ENCODE measurements at regions not wholly inside any gene's neighbourhood (a gene's known extent, or its start where the extent isn't known, plus 50 kb on each side); places are given as distances from the start of the nearest gene placed in this dataset.

- CTCF ChIA-PET (ENCODE audit: low intra/inter-chr PET ratio, low total read pairs) = no interaction called here
- POLR2A ChIA-PET = no interaction called here
- TF ChIP-seq NFIC (IDR thresholded peaks at IDR 0.05; ENCODE audit: low read length) = no peak
- peak; percentile 52; the same call in 1 of the 2 replicates for TF ChIP-seq MAFF (IDR thresholded peaks at IDR 0.05; ENCODE audit: low read depth, low read length)
- TF ChIP-seq MAFK (conservative IDR thresholded peaks at IDR 0.05 in 1 of 2, IDR thresholded peaks at IDR 0.05 in 1 of 2; ENCODE audit: low read length in 2 of 2) = peak; percentile 49 to 69; a peak in 3 of 4 replicates
- Histone ChIP-seq H4K20me1 (ENCODE audit: insufficient read depth, low read length) (no peaks in the 10 kb centered on the region), H3K9me3 (ENCODE audit: low read length) (peaks cover 33% of the 10 kb centered on the region), H3K4me3 (replicated peaks in 1 of 3; ENCODE audit: insufficient read depth in 1 of 3, low read depth in 2 of 3, low read length in 3 of 3) (no peak overlapping the region), H3K9ac (ENCODE audit: insufficient read depth, low read depth, low read length) (no peak overlapping the region), H3K79me2 (ENCODE audit: insufficient read depth, low read length) (no peaks in the 10 kb centered on the region), H2AFZ (ENCODE audit: low read length) (no peak overlapping the region), H3K27ac (ENCODE audit: extremely low read length, insufficient read depth, low read length) (no peak overlapping the region), H3K4me2 (ENCODE audit: low read depth, low read length) (no peak overlapping the region), H3K27me3 (ENCODE audit: control insufficient read depth in 1 of 2, insufficient read depth in 2 of 2, low read length in 2 of 2) (no peaks in the 10 kb centered on the region), H3K4me1 (ENCODE audit: insufficient read depth, low read length) (no peaks in the 10 kb centered on the region), H3K36me3 (replicated peaks in 1 of 2; ENCODE audit: control insufficient read depth in 1 of 2, insufficient read depth in 2 of 2, low read length in 2 of 2) (no peaks in the 10 kb centered on the region)
- no peak for FAIRE-seq
- intact Hi-C loops (cut with micrococcal nuclease; ENCODE audit: unreplicated experiment) (no loop called here), in situ Hi-C loops (cut with HindIII; ENCODE audit: extremely low pct_ligation_motif_present, low pct_unique_long_range_greater_than_20kb) (no loop called here)
- no peak for DNase-seq (ENCODE audit: low spot score)
- ATAC-seq = no peak
- BruUV-seq (replicated peaks) = no TSS peak
- under 1% methylated on average over 3 of the region's 3 CpGs for WGBS (ENCODE audit: low lambda C conversion rate)
These were observed 487.0 kb upstream of the BTBD3 start for GRCh38 chr20:11430652-11431051.

- FAIRE-seq = no peak
- POLR2A ChIA-PET = no interaction called here
- 0% methylated on average over 1 of the region's 1 CpG for WGBS (ENCODE audit: low lambda C conversion rate)
These were observed 486.1 kb upstream of the BTBD3 start for GRCh38 chr20:11431621-11432020.

More at GRCh38 chr20:11431621-11432020, 486.1 kb upstream of the BTBD3 start:
- ATAC-seq = no peak
- Histone ChIP-seq H3K4me3 (replicated peaks in 1 of 3; ENCODE audit: insufficient read depth in 1 of 3, low read depth in 2 of 3, low read length in 3 of 3) (no peak overlapping the region), H2AFZ (ENCODE audit: low read length) (no peak overlapping the region), H3K79me2 (ENCODE audit: insufficient read depth, low read length) (no peaks in the 10 kb centered on the region), H3K9ac (ENCODE audit: insufficient read depth, low read depth, low read length) (no peak overlapping the region), H3K27me3 (ENCODE audit: control insufficient read depth in 1 of 2, insufficient read depth in 2 of 2, low read length in 2 of 2) (no peaks in the 10 kb centered on the region), H3K27ac (ENCODE audit: extremely low read length, insufficient read depth, low read length) (no peak overlapping the region), H4K20me1 (ENCODE audit: insufficient read depth, low read length) (no peaks in the 10 kb centered on the region), H3K9me3 (ENCODE audit: low read length) (peaks cover 42% of the 10 kb centered on the region), H3K36me3 (replicated peaks in 1 of 2; ENCODE audit: control insufficient read depth in 1 of 2, insufficient read depth in 2 of 2, low read length in 2 of 2) (no peaks in the 10 kb centered on the region), H3K4me2 (ENCODE audit: low read depth, low read length) (no peak overlapping the region), H3K4me1 (ENCODE audit: insufficient read depth, low read length) (no peaks in the 10 kb centered on the region)
- in situ Hi-C loops (cut with HindIII; ENCODE audit: extremely low pct_ligation_motif_present, low pct_unique_long_range_greater_than_20kb) (no loop called here), intact Hi-C loops (cut with micrococcal nuclease; ENCODE audit: unreplicated experiment) (no loop called here)
- DNase-seq (ENCODE audit: low spot score) = no peak
- BruUV-seq (replicated peaks) = no TSS peak
- CTCF ChIA-PET (ENCODE audit: low intra/inter-chr PET ratio, low total read pairs) = no interaction called here
- TF ChIP-seq BHLHE40 (IDR thresholded peaks at IDR 0.05; ENCODE audit: low read length) (no peak), TERF1 (CRISPR knock-in tag; IDR thresholded peaks at IDR 0.05) (no peak)
